ENCODE measurements at regions not wholly inside any gene's neighbourhood (a gene's known extent, or its start where the extent isn't known, plus 50 kb on each side); places are given as distances from the start of the nearest gene placed in this dataset.

DNA sequence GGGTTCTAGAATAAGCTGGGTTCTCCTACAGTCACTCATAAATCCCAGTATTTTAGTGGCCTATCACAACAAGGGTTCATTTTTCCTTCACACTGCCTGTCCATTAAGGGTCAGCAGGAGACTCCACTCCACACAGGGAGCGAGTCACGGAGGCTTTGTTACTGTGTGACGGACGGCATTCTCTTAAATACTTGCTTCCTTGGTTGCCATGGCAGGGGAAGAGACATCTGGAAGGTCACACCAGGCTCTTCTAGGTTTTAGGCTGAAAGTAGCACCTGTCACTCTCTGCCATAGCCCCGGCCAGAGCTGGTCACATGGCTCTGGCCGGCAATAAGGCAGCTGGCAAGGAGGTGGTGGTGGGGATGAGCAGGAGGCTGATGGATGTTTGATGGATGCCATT, 89.4 kb upstream of the ANKRD34C start:
- no peak overlapping the region for H2AFZ ChIP-seq
- H3F3A ChIP-seq (replicated peaks; ENCODE audit: low read depth) = no peaks in the 10 kb centered on the region
- Mint-ChIP-seq H3K4me1 (peaks cover 29% of the 10 kb centered on the region), H3K27me3 (ENCODE audit: insufficient read depth, low read depth, poor library complexity) (peaks cover 10% of the 10 kb centered on the region), H3K9me3 (no peaks in the 10 kb centered on the region), H3K4me3 (no peak overlapping the region), H3K36me3 (ENCODE audit: low read depth) (no peaks in the 10 kb centered on the region), H3K27ac (no peak overlapping the region)
- H3K4me1 ChIP-seq (ENCODE audit: insufficient read depth) = peaks cover 15% of the 10 kb centered on the region
- TF ChIP-seq ZNF331 (CRISPR knock-in tag; IDR thresholded peaks at IDR 0.05; ENCODE audit: low read depth) = no peak
- TF ChIP-seq, protein P1, sequence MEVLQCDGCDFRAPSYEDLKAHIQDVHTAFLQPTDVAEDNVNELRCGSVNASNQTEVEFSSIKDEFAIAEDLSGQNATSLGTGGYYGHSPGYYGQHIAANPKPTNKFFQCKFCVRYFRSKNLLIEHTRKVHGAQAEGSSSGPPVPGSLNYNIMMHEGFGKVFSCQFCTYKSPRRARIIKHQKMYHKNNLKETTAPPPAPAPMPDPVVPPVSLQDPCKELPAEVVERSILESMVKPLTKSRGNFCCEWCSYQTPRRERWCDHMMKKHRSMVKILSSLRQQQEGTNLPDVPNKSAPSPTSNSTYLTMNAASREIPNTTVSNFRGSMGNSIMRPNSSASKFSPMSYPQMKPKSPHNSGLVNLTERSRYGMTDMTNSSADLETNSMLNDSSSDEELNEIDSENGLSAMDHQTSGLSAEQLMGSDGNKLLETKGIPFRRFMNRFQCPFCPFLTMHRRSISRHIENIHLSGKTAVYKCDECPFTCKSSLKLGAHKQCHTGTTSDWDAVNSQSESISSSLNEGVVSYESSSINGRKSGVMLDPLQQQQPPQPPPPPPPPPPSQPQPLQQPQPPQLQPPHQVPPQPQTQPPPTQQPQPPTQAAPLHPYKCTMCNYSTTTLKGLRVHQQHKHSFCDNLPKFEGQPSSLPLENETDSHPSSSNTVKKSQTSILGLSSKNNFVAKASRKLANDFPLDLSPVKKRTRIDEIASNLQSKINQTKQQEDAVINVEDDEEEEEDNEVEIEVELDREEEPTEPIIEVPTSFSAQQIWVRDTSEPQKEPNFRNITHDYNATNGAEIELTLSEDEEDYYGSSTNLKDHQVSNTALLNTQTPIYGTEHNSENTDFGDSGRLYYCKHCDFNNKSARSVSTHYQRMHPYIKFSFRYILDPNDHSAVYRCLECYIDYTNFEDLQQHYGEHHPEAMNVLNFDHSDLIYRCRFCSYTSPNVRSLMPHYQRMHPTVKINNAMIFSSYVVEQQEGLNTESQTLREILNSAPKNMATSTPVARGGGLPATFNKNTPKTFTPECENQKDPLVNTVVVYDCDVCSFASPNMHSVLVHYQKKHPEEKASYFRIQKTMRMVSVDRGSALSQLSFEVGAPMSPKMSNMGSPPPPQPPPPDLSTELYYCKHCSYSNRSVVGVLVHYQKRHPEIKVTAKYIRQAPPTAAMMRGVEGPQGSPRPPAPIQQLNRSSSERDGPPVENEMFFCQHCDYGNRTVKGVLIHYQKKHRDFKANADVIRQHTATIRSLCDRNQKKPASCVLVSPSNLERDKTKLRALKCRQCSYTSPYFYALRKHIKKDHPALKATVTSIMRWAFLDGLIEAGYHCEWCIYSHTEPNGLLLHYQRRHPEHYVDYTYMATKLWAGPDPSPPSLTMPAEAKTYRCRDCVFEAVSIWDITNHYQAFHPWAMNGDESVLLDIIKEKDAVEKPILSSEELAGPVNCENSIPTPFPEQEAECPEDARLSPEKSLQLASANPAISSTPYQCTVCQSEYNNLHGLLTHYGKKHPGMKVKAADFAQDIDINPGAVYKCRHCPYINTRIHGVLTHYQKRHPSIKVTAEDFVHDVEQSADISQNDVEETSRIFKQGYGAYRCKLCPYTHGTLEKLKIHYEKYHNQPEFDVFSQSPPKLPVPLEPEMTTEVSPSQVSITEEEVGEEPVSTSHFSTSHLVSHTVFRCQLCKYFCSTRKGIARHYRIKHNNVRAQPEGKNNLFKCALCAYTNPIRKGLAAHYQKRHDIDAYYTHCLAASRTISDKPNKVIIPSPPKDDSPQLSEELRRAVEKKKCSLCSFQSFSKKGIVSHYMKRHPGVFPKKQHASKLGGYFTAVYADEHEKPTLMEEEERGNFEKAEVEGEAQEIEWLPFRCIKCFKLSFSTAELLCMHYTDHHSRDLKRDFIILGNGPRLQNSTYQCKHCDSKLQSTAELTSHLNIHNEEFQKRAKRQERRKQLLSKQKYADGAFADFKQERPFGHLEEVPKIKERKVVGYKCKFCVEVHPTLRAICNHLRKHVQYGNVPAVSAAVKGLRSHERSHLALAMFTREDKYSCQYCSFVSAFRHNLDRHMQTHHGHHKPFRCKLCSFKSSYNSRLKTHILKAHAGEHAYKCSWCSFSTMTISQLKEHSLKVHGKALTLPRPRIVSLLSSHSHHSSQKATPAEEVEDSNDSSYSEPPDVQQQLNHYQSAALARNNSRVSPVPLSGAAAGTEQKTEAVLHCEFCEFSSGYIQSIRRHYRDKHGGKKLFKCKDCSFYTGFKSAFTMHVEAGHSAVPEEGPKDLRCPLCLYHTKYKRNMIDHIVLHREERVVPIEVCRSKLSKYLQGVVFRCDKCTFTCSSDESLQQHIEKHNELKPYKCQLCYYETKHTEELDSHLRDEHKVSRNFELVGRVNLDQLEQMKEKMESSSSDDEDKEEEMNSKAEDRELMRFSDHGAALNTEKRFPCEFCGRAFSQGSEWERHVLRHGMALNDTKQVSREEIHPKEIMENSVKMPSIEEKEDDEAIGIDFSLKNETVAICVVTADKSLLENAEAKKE (CRISPR knock-in tag; IDR thresholded peaks at IDR 0.05) = no peak
- TF ChIP-seq EZH2phosphoT487 (IDR thresholded peaks at IDR 0.05; ENCODE audit: unreplicated experiment) = no peak
- TF ChIP-seq, protein P2, sequence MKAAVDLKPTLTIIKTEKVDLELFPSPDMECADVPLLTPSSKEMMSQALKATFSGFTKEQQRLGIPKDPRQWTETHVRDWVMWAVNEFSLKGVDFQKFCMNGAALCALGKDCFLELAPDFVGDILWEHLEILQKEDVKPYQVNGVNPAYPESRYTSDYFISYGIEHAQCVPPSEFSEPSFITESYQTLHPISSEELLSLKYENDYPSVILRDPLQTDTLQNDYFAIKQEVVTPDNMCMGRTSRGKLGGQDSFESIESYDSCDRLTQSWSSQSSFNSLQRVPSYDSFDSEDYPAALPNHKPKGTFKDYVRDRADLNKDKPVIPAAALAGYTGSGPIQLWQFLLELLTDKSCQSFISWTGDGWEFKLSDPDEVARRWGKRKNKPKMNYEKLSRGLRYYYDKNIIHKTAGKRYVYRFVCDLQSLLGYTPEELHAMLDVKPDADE (IDR thresholded peaks at IDR 0.05) = no peak
- TF ChIP-seq, protein P3, sequence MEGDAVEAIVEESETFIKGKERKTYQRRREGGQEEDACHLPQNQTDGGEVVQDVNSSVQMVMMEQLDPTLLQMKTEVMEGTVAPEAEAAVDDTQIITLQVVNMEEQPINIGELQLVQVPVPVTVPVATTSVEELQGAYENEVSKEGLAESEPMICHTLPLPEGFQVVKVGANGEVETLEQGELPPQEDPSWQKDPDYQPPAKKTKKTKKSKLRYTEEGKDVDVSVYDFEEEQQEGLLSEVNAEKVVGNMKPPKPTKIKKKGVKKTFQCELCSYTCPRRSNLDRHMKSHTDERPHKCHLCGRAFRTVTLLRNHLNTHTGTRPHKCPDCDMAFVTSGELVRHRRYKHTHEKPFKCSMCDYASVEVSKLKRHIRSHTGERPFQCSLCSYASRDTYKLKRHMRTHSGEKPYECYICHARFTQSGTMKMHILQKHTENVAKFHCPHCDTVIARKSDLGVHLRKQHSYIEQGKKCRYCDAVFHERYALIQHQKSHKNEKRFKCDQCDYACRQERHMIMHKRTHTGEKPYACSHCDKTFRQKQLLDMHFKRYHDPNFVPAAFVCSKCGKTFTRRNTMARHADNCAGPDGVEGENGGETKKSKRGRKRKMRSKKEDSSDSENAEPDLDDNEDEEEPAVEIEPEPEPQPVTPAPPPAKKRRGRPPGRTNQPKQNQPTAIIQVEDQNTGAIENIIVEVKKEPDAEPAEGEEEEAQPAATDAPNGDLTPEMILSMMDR (conservative IDR thresholded peaks at IDR 0.05; ENCODE audit: low read depth in 2 of 2) = no peak
- no peak for TF ChIP-seq CREB1 (CRISPR knock-in tag; IDR thresholded peaks at IDR 0.05; ENCODE audit: low read depth)
- TF ChIP-seq POLR2AphosphoS5 (IDR thresholded peaks at IDR 0.05; ENCODE audit: low read depth) = no peak
- TF ChIP-seq JUNB (IDR thresholded peaks at IDR 0.05; ENCODE audit: unreplicated experiment) = no peak
- TF ChIP-seq STAT1 (IDR thresholded peaks at IDR 0.05; ENCODE audit: unreplicated experiment) = no peak
- no peak for TF ChIP-seq NANOG (IDR thresholded peaks at IDR 0.05; ENCODE audit: borderline replicate concordance)
- TF ChIP-seq, protein P4, sequence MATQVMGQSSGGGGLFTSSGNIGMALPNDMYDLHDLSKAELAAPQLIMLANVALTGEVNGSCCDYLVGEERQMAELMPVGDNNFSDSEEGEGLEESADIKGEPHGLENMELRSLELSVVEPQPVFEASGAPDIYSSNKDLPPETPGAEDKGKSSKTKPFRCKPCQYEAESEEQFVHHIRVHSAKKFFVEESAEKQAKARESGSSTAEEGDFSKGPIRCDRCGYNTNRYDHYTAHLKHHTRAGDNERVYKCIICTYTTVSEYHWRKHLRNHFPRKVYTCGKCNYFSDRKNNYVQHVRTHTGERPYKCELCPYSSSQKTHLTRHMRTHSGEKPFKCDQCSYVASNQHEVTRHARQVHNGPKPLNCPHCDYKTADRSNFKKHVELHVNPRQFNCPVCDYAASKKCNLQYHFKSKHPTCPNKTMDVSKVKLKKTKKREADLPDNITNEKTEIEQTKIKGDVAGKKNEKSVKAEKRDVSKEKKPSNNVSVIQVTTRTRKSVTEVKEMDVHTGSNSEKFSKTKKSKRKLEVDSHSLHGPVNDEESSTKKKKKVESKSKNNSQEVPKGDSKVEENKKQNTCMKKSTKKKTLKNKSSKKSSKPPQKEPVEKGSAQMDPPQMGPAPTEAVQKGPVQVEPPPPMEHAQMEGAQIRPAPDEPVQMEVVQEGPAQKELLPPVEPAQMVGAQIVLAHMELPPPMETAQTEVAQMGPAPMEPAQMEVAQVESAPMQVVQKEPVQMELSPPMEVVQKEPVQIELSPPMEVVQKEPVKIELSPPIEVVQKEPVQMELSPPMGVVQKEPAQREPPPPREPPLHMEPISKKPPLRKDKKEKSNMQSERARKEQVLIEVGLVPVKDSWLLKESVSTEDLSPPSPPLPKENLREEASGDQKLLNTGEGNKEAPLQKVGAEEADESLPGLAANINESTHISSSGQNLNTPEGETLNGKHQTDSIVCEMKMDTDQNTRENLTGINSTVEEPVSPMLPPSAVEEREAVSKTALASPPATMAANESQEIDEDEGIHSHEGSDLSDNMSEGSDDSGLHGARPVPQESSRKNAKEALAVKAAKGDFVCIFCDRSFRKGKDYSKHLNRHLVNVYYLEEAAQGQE (IDR thresholded peaks at IDR 0.05; ENCODE audit: unreplicated experiment) = no peak
- no peak for TF ChIP-seq EZH2 (IDR thresholded peaks at IDR 0.05; ENCODE audit: low read depth, unreplicated experiment)
- TF ChIP-seq ZNF114 (CRISPR knock-in tag; IDR thresholded peaks at IDR 0.05) = no peak
- DNase-seq (ENCODE audit: low spot score) (no peak), ATAC-seq (no peak)
- H3K79me2 ChIP-seq (replicated peaks; ENCODE audit: insufficient read depth) = no peaks in the 10 kb centered on the region
- no peak overlapping the region for H3K4me2 ChIP-seq
- H4K20me1 ChIP-seq (replicated peaks; ENCODE audit: insufficient read depth) = no peaks in the 10 kb centered on the region
- no peak overlapping the region for H3K27ac ChIP-seq (ENCODE audit: low read depth)
- no peak overlapping the region for H3K4me3 ChIP-seq
- no peaks in the 10 kb centered on the region for H3K36me3 ChIP-seq (ENCODE audit: insufficient read depth)
- no peaks in the 10 kb centered on the region for H3K27me3 ChIP-seq (ENCODE audit: insufficient read depth)
- peaks cover 14% of the 10 kb centered on the region; the same call in 1 of the 2 replicates for H3K9me2 ChIP-seq (ENCODE audit: insufficient read depth)
